GM21423 (cell line): ENCODE measurements at regions not wholly inside any gene's neighbourhood (a gene's known extent, or its start where the extent isn't known, plus 50 kb on each side); places are given as distances from the start of the nearest gene placed in this dataset.

Experiments
- ATAC-seq: cut with Tn5 transposase; IDR thresholded peaks from one replicate; pipeline ENCODE4 v1.9.1; 2021; ENCODE audit warnings: mild to moderate bottlenecking, moderate library complexity; ENCODE audit not compliant: unreplicated experiment

GRCh38 chr11:95586155-95586554, 203.4 kb downstream of the FAM76B start:
- ATAC-seq: no peak

- no peak for ATAC-seq
These were observed 203.9 kb downstream of the FAM76B start for GRCh38 chr11:95585752-95586077.

- no peak for ATAC-seq
These were observed 204.4 kb downstream of the FAM76B start for GRCh38 chr11:95585069-95585751.

- ATAC-seq: peak; percentile 80
These were observed 205.0 kb downstream of the FAM76B start for GRCh38 chr11:95584589-95584988.

- ATAC-seq: no peak
These were observed 205.4 kb downstream of the FAM76B start for GRCh38 chr11:95584180-95584579.

GRCh38 chr11:95577716-95578460, 211.7 kb downstream of the FAM76B start:
- no peak for ATAC-seq

- no peak for ATAC-seq
These were observed 213.3 kb downstream of the FAM76B start for GRCh38 chr11:95576146-95576845.

- ATAC-seq: no peak
These were observed 214.1 kb downstream of the FAM76B start for GRCh38 chr11:95575517-95575916.

- ATAC-seq: no peak
These were observed 217.8 kb downstream of the FAM76B start for GRCh38 chr11:95571718-95572260.

- ATAC-seq: no peak
These were observed 218.7 kb downstream of the FAM76B start for GRCh38 chr11:95570845-95571244.

GRCh38 chr11:95569207-95569606, 220.4 kb downstream of the FAM76B start:
- no peak for ATAC-seq

- ATAC-seq: no peak
These were observed 221.3 kb downstream of the FAM76B start for GRCh38 chr11:95568281-95568680.

- no peak for ATAC-seq
These were observed 221.9 kb downstream of the FAM76B start for GRCh38 chr11:95567685-95568084.

GRCh38 chr11:95566211-95566610, 223.4 kb downstream of the FAM76B start:
- ATAC-seq: no peak

GRCh38 chr11:95565724-95566141, 223.8 kb downstream of the FAM76B start:
- ATAC-seq: no peak

GRCh38 chr11:95563859-95564258, 225.7 kb downstream of the FAM76B start:
- no peak for ATAC-seq

- ATAC-seq: no peak
These were observed 226.4 kb downstream of the FAM76B start for GRCh38 chr11:95563173-95563572.

- ATAC-seq: no peak
These were observed 227.2 kb downstream of the FAM76B start for GRCh38 chr11:95562196-95562921.

GRCh38 chr11:95559899-95560298, 229.7 kb downstream of the FAM76B start:
- ATAC-seq: no peak

GRCh38 chr11:95557376-95557775, 232.2 kb downstream of the FAM76B start:
- ATAC-seq: no peak
